Calu3 (cell line): ENCODE measurements at regions not wholly inside any gene's neighbourhood (a gene's known extent, or its start where the extent isn't known, plus 50 kb on each side); places are given as distances from the start of the nearest gene placed in this dataset.

Source experiments
- BruUV-seq: library from RNA; stranded (reverse); fragments of 400-500 nt; replicated peaks from 2 replicates; lab custom pipeline; 2021; lab: Mats Ljungman, UMichigan
- CTCF ChIA-PET: fragments of 300-600 bp; sonication (Branson Sonifier 250); formaldehyde crosslinking; loops from one replicate; lab custom pipeline; 2022; ENCODE audit warnings: antibody characterized with exemption; lab: Charles Lee
- DNase-seq: peaks from one replicate; pipeline ENCODE4 v3.0.0; 2022
- H3K27ac Mint-ChIP-seq: one replicate; pipeline ENCODE4 v1.8.0; 2022; ENCODE audit warnings: mixed read lengths; ENCODE audit not compliant: unreplicated experiment
- H3K27me3 Mint-ChIP-seq: one replicate; pipeline ENCODE4 v1.8.0; 2022; ENCODE audit warnings: mixed read lengths; ENCODE audit not compliant: unreplicated experiment
- H3K36me3 Mint-ChIP-seq: one replicate; pipeline ENCODE4 v1.8.0; 2022; ENCODE audit warnings: mild to moderate bottlenecking, moderate library complexity, mixed read lengths; ENCODE audit not compliant: insufficient read depth, unreplicated experiment
- H3K4me1 Mint-ChIP-seq: one replicate; pipeline ENCODE4 v1.8.0; 2022; ENCODE audit warnings: mild to moderate bottlenecking, low read depth, mixed read lengths; ENCODE audit not compliant: unreplicated experiment
- H3K4me3 Mint-ChIP-seq: one replicate; pipeline ENCODE4 v1.8.0; 2022; ENCODE audit warnings: mild to moderate bottlenecking, low read depth, moderate library complexity, mixed read lengths; ENCODE audit not compliant: unreplicated experiment
- H3K9me3 Mint-ChIP-seq: one replicate; pipeline ENCODE4 v1.8.0; 2022; ENCODE audit warnings: low read depth, mixed read lengths; ENCODE audit not compliant: unreplicated experiment
- intact Hi-C: fragments of 100-400 bp; cut with micrococcal nuclease; formaldehyde crosslinking; loops from one replicate; pipeline ENCODE4 v1.10.0; 2022; ENCODE audit not compliant: unreplicated experiment
- TF ChIP-seq, protein P1 (sequence below): fragments of 200-600 bp; IDR thresholded peaks from one replicate; pipeline ENCODE4 v1.8.0; 2022; ENCODE audit warnings: antibody characterized with exemption; ENCODE audit not compliant: unreplicated experiment

DNA sequence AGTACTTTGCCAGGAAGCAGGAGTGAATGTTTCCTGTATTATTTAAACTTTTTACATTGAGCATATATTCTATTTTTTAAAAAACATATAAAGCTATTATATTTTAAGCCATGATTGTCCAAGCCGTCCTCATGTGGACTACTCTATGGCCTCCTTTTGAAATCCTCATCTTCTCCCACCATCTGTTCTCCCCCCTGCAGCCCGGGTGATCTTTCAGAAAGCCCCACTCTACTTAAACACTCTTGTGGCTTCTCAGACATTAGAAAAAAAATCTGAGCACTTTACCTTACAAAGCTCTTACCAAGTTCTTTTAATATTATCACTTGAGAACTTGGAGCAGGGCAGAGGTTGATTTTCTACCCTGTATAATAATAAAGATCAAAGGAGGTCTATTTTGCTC, 95.4 kb downstream of the CAVIN4 start:
- CTCF ChIA-PET = no interaction called here
- TF ChIP-seq, protein P1, sequence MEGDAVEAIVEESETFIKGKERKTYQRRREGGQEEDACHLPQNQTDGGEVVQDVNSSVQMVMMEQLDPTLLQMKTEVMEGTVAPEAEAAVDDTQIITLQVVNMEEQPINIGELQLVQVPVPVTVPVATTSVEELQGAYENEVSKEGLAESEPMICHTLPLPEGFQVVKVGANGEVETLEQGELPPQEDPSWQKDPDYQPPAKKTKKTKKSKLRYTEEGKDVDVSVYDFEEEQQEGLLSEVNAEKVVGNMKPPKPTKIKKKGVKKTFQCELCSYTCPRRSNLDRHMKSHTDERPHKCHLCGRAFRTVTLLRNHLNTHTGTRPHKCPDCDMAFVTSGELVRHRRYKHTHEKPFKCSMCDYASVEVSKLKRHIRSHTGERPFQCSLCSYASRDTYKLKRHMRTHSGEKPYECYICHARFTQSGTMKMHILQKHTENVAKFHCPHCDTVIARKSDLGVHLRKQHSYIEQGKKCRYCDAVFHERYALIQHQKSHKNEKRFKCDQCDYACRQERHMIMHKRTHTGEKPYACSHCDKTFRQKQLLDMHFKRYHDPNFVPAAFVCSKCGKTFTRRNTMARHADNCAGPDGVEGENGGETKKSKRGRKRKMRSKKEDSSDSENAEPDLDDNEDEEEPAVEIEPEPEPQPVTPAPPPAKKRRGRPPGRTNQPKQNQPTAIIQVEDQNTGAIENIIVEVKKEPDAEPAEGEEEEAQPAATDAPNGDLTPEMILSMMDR = no peak
- BruUV-seq = no TSS peak

DNA sequence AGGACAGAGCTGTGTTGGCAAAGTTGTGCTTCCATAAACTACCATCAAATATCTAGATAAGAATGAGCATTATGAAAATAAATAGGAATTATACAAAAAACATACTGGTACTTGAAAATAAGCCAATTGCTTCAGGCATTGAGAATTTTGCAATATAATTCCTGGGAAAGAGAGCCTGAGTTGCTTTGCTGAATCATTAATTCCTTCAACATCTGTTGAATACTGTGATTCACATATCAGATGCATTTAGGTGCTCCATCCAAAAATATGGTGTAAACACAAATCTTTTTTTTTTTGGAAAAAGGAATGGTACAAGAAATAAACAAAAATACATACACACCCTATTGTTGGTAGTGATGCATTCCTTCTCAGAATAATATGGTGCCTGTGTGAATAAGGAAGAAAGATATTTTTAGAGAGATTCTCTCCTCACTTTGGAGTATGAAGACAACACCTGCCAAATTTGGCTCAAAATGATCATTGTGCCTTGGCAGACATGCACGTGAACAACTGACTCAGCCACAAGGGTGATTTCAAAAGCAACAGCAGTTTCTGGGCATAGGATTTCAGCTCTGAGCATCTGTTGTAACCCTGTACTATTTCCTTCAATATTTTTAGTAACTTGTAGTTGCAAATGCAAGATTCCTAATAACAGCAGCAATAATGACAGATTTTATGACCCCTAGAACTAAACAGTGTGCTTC, 96.7 kb downstream of the CAVIN4 start:
- TF ChIP-seq, protein P1 = no peak
- no peak for DNase-seq
- BruUV-seq = no TSS peak

More for the DNA sequence above, 95.4 kb downstream of the CAVIN4 start:
- no peaks in the 10 kb centered on the region for H3K4me1 Mint-ChIP-seq
- H3K4me3 Mint-ChIP-seq = no peak overlapping the region
- no peak for DNase-seq
- no peaks in the 10 kb centered on the region for H3K9me3 Mint-ChIP-seq
- H3K27me3 Mint-ChIP-seq = peaks cover 64% of the 10 kb centered on the region
- intact Hi-C loops = no loop called here
- no peaks in the 10 kb centered on the region for H3K36me3 Mint-ChIP-seq
- no peak overlapping the region for H3K27ac Mint-ChIP-seq

DNA sequence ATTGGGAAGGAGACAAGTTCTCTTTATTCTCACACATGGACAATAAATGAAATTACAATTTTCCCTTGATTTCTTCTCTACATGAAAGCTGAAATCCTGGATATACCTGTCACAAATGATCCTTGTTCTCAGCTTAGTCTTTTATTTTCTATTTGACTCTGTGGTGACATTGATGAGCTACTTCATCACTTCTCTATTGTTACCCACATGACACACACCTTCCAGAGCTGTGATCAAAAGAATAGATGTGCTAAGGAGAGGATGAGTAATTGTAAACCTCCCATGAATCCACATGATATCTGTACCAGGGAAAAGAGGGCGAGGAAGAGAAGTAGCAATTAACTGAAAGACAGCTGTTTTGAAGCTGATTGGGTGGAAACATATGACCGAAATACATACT, 102.0 kb downstream of the CAVIN4 start:
- Mint-ChIP-seq H3K4me3 (no peak overlapping the region), H3K27ac (no peak overlapping the region), H3K36me3 (no peaks in the 10 kb centered on the region), H3K9me3 (no peaks in the 10 kb centered on the region), H3K27me3 (peaks cover 18% of the 10 kb centered on the region), H3K4me1 (no peaks in the 10 kb centered on the region)
- TF ChIP-seq, protein P1 = no peak
- CTCF ChIA-PET = interaction anchor here (0.6 kb wide), 1 partner anchor 69 kb away, joined by 7 read pairs; no protein-coding TSS in a partner anchor
- DNase-seq = no peak
- no TSS peak for BruUV-seq
- intact Hi-C loops = no loop called here

More for the DNA sequence above, 96.7 kb downstream of the CAVIN4 start:
- Mint-ChIP-seq H3K36me3 (no peaks in the 10 kb centered on the region), H3K27me3 (peaks cover 60% of the 10 kb centered on the region), H3K27ac (no peak overlapping the region), H3K4me1 (no peaks in the 10 kb centered on the region), H3K4me3 (no peak overlapping the region), H3K9me3 (no peaks in the 10 kb centered on the region)
- CTCF ChIA-PET = no interaction called here
- intact Hi-C loops = no loop called here

DNA sequence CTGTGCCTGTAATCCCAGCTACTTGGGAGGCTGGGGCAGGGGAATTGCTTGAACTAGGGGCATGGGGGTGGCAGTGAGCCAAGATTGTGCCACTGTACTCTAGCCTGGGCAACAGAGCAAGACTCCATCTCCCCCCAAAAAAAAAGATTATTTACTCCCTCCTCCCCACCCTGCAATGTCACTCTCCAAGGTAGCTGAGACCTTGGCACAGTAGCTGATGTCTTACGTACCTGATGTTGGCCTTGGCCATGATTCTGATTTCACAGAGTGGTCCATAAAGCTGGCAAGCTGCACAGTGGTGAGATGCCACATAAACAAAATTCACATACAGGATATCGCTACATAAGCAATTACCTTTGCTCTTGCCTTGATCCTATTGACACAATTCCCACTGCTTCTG, 108.5 kb downstream of the CAVIN4 start:
- TF ChIP-seq, protein P1 = no peak
- Mint-ChIP-seq H3K36me3 (no peaks in the 10 kb centered on the region), H3K27ac (no peak overlapping the region), H3K4me3 (no peak overlapping the region), H3K27me3 (peaks cover 21% of the 10 kb centered on the region), H3K9me3 (no peaks in the 10 kb centered on the region), H3K4me1 (no peaks in the 10 kb centered on the region)
- no TSS peak for BruUV-seq
- CTCF ChIA-PET = no interaction called here
- DNase-seq = no peak
- intact Hi-C loops = loop anchor here (5.0 kb wide), 1 partner anchor 84 kb away; no protein-coding TSS in a partner anchor
